ENCODE measurements at regions not wholly inside any gene's neighbourhood (a gene's known extent, or its start where the extent isn't known, plus 50 kb on each side); places are given as distances from the start of the nearest gene placed in this dataset.

GRCh38 chr16:35823342-35823741 lies 2363.9 kb downstream of the TP53TG3F start:
- no peak for TF ChIP-seq CTCF (IDR thresholded peaks at IDR 0.05; ENCODE audit: control extremely low read depth, extremely low read depth, low read depth, missing control alignments)
- ChIA-PET CTCF (no interaction called here), POLR2A (no interaction called here)
- no peak for DNase-seq (ENCODE audit: extremely low spot score)

GRCh38 chr16:35841632-35842031 lies 2382.2 kb downstream of the TP53TG3F start:
- no peak for TF ChIP-seq CTCF (IDR thresholded peaks at IDR 0.05; ENCODE audit: control extremely low read depth, extremely low read depth, low read depth, missing control alignments)
- ChIA-PET CTCF (no interaction called here), POLR2A (no interaction called here)
- DNase-seq (ENCODE audit: extremely low spot score) = no peak

GRCh38 chr16:35862242-35862641 lies 2402.8 kb downstream of the TP53TG3F start:
- no peak for TF ChIP-seq CTCF (IDR thresholded peaks at IDR 0.05; ENCODE audit: control extremely low read depth, extremely low read depth, low read depth, missing control alignments)
- ChIA-PET POLR2A (no interaction called here), CTCF (no interaction called here)
- DNase-seq (ENCODE audit: extremely low spot score) = no peak

- no peak for TF ChIP-seq CTCF (IDR thresholded peaks at IDR 0.05; ENCODE audit: control extremely low read depth, extremely low read depth, low read depth, missing control alignments)
- CTCF ChIA-PET = no interaction called here
- no peak for DNase-seq (ENCODE audit: extremely low spot score)
- POLR2A ChIA-PET = no interaction called here
Measured at GRCh38 chr16:35868630-35869029, 2409.2 kb downstream of the TP53TG3F start.

GRCh38 chr16:35873472-35873871 lies 2414.1 kb downstream of the TP53TG3F start:
- no peak for DNase-seq (ENCODE audit: extremely low spot score)
- TF ChIP-seq CTCF (IDR thresholded peaks at IDR 0.05; ENCODE audit: control extremely low read depth, extremely low read depth, low read depth, missing control alignments) = no peak
- ChIA-PET CTCF (no interaction called here), POLR2A (no interaction called here)

GRCh38 chr16:35881654-35882053 lies 2422.2 kb downstream of the TP53TG3F start:
- CTCF ChIA-PET = no interaction called here
- POLR2A ChIA-PET = no interaction called here
- DNase-seq (ENCODE audit: extremely low spot score) = no peak
- TF ChIP-seq CTCF (IDR thresholded peaks at IDR 0.05; ENCODE audit: control extremely low read depth, extremely low read depth, low read depth, missing control alignments) = no peak

- no peak for TF ChIP-seq CTCF (IDR thresholded peaks at IDR 0.05; ENCODE audit: control extremely low read depth, extremely low read depth, low read depth, missing control alignments)
- ChIA-PET POLR2A (no interaction called here), CTCF (no interaction called here)
- no peak for DNase-seq (ENCODE audit: extremely low spot score)
Measured at GRCh38 chr16:35906440-35906839, 2447.0 kb downstream of the TP53TG3F start.
